ENCODE measurements at regions not wholly inside any gene's neighbourhood (a gene's known extent, or its start where the extent isn't known, plus 50 kb on each side); places are given as distances from the start of the nearest gene placed in this dataset.
"Not testable (repeated sequence)": the region's sequence is repeated elsewhere in the genome, so short reads cannot be mapped to it uniquely, and the experiment has no call there.

GRCh38 chr9:94022476-94022875, 61.8 kb upstream of the PTPDC1 start:
- not testable (repeated sequence) for TF ChIP-seq ESRRG (CRISPR knock-in tag; IDR thresholded peaks at IDR 0.05); PATZ1 (CRISPR knock-in tag; IDR thresholded peaks at IDR 0.05; ENCODE audit: borderline replicate concordance); CSDC2 (CRISPR knock-in tag; IDR thresholded peaks at IDR 0.05); ZNF565 (CRISPR knock-in tag; conservative IDR thresholded peaks at IDR 0.05; ENCODE audit: low read depth); GLIS3 (CRISPR knock-in tag; IDR thresholded peaks at IDR 0.05); ZFP3 (CRISPR knock-in tag; IDR thresholded peaks at IDR 0.05); TSHZ2 (CRISPR knock-in tag; IDR thresholded peaks at IDR 0.05); ZNF8 (CRISPR knock-in tag; IDR thresholded peaks at IDR 0.05); ZNF70 (CRISPR knock-in tag; IDR thresholded peaks at IDR 0.05); CSRNP3 (CRISPR knock-in tag; IDR thresholded peaks at IDR 0.05); ZC3H10 (CRISPR knock-in tag; IDR thresholded peaks at IDR 0.05); POU6F1 (CRISPR knock-in tag; IDR thresholded peaks at IDR 0.05; ENCODE audit: borderline replicate concordance, low read depth)
